Body of pancreas (tissue), 4 donors: ENCODE measurements at regions not wholly inside any gene's neighbourhood (a gene's known extent, or its start where the extent isn't known, plus 50 kb on each side); places are given as distances from the start of the nearest gene placed in this dataset.
"Not testable (repeated sequence)": the region's sequence is repeated elsewhere in the genome, so short reads cannot be mapped to it uniquely, and the experiment has no call there.

Experiments used
- ATAC-seq: fragments of 150-250 bp; one replicate; pipeline ENCODE4 v1.9.1; 2016
- DNase-seq, 4 donors: peaks; one replicate each; pipeline ENCODE4 v3.0.0-alpha.2; 2019
- H3K27ac ChIP-seq, 4 donors: fragments of 200-600 bp; sonication (generic); 1 replicate in 3 of 4; 2 replicates in 1 of 4; pipeline versions ENCODE4 v1.5.1 to v1.6.1; 2016 to 2019; ENCODE audit warnings: mild to moderate bottlenecking in 1 of 4, mixed read lengths in 1 of 4, moderate library complexity in 1 of 4
- H3K27me3 ChIP-seq, 2 donors: fragments of 200-600 bp; sonication (generic); one replicate each; pipeline ENCODE4 v1.6.0; 2016; ENCODE audit warnings: mild to moderate bottlenecking in 1 of 2
- H3K36me3 ChIP-seq, 2 donors: fragments of 200-600 bp; sonication (generic); replicated peaks in 1 of 2; 2 replicates each; pipeline ENCODE4 v1.5.1; 2016; ENCODE audit warnings: low read depth in 2 of 2; ENCODE audit not compliant: insufficient read depth in 1 of 2
- H3K4me1 ChIP-seq: fragments of 200-600 bp; sonication (generic); one replicate; pipeline ENCODE4 v1.6.0; 2016
- H3K4me3 ChIP-seq, 2 donors: fragments of 200-600 bp; sonication (generic); 1 replicate in 1 of 2; 2 replicates in 1 of 2; pipeline ENCODE4 v1.5.1; 2016 to 2019
- H3K9me3 ChIP-seq, 3 donors: fragments of 200-600 bp; sonication (generic); 1 replicate in 2 of 3; 2 replicates in 1 of 3; pipeline ENCODE4 v1.5.1; 2016
- POLR2A ChIP-seq, 3 donors: fragments of 450-650 bp; IDR thresholded peaks; one replicate each; pipeline ENCODE4 v1.6.1; 2016; ENCODE audit warnings: antibody characterized with exemption in 3 of 3, mild to moderate bottlenecking in 2 of 3
- WGBS, 2 donors: methylation state at CpG; one replicate each; pipeline ENCODE4 v1.1.5; 2017; 5-methylcytosine and 5-hydroxymethylcytosine counted together
- intact Hi-C: fragments of 100-400 bp; cut with DNase I; formaldehyde crosslinking; loops from one replicate; pipeline ENCODE4 v1.15.1; 2023
- TF ChIP-seq, protein P1 (sequence below), 7 experiments: fragments of 450-650 bp in 4 of 7; fragments of 200-600 bp in 3 of 7; sonication (generic) in 3 of 7; IDR thresholded peaks; one replicate each; pipeline ENCODE4 v1.5.1; 2016 to 2019; ENCODE audit warnings: antibody characterized with exemption in 7 of 7

DNA sequence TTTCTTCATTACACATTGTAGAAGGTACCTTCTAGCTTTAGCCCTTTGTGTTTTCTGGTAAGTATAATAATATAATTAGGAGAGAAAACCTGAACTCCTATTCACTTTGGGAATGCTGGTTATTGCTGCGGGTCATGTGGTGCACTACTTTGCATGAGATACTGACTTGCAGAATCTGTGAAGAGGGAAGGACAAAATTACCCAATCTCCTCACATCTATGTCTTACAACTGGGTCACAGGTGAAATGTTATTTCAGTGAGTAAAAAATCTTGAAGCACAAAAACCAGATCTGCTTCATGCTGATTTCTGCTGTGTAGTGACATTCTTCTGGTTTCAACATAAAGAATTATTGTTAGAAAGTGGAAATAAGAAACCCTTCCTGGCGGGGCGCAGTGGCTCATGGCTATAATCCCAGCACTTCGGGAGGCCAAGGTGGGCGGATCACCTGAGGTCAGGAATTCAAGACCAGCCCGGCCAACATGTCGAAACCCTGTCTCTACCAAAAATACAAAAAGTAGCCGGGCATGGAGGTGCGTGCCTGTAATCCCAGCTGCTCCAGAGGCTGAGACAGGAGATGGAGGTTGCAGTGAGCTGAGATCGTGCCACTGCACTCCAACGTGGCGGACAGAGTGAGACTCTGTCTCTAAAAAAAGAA is 211.0 kb upstream of the REG3G start:
- ATAC-seq = no peak
- Histone ChIP-seq H3K27me3 (no peaks in the 10 kb centered on the region), H3K36me3 (no peaks in the 10 kb centered on the region), H3K27ac (no peak overlapping the region), H3K9me3 (no peaks in the 10 kb centered on the region), H3K4me1 (no peaks in the 10 kb centered on the region), H3K4me3 (no peak overlapping the region)
- TF ChIP-seq, protein P1, sequence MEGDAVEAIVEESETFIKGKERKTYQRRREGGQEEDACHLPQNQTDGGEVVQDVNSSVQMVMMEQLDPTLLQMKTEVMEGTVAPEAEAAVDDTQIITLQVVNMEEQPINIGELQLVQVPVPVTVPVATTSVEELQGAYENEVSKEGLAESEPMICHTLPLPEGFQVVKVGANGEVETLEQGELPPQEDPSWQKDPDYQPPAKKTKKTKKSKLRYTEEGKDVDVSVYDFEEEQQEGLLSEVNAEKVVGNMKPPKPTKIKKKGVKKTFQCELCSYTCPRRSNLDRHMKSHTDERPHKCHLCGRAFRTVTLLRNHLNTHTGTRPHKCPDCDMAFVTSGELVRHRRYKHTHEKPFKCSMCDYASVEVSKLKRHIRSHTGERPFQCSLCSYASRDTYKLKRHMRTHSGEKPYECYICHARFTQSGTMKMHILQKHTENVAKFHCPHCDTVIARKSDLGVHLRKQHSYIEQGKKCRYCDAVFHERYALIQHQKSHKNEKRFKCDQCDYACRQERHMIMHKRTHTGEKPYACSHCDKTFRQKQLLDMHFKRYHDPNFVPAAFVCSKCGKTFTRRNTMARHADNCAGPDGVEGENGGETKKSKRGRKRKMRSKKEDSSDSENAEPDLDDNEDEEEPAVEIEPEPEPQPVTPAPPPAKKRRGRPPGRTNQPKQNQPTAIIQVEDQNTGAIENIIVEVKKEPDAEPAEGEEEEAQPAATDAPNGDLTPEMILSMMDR (IDR thresholded peaks at IDR 0.05) = no peak
- TF ChIP-seq POLR2A (IDR thresholded peaks at IDR 0.05) = no peak
- 76 to 86% methylated on average over 12 of the region's 12 CpGs for WGBS, 2 donors
- DNase-seq = no peak
- intact Hi-C loops = no loop called here

DNA sequence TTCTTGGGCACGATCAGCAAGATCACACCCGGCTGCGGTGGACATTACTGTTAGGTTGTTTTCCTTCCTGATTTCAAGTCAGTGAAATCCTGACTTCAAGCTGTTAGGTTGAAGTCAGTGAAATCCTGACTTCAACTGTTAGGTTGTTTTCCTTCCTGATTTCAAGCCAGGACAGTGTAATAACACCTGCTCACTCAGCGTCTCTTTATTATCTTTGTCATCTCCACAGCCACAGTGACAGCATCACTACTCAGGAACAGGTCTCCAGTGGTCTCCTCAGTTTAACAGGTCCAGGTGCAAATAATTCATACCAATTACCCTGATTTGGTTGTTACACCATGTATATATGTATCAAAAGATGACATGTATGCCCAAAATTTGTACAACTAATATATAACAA is 208.1 kb upstream of the REG3G start:
- Histone ChIP-seq H3K4me1 (no peaks in the 10 kb centered on the region), H3K4me3 (no peak overlapping the region), H3K27me3 (no peaks in the 10 kb centered on the region), H3K9me3 (no peaks in the 10 kb centered on the region), H3K27ac (no peak overlapping the region), H3K36me3 (no peaks in the 10 kb centered on the region)
- TF ChIP-seq, protein P1 (IDR thresholded peaks at IDR 0.05) = no peak
- TF ChIP-seq POLR2A (IDR thresholded peaks at IDR 0.05) = no peak
- 55 to 82% methylated on average over 4 of the region's 4 CpGs for WGBS, 2 donors
- intact Hi-C loops = no loop called here
- DNase-seq = no peak
- ATAC-seq = no peak

DNA sequence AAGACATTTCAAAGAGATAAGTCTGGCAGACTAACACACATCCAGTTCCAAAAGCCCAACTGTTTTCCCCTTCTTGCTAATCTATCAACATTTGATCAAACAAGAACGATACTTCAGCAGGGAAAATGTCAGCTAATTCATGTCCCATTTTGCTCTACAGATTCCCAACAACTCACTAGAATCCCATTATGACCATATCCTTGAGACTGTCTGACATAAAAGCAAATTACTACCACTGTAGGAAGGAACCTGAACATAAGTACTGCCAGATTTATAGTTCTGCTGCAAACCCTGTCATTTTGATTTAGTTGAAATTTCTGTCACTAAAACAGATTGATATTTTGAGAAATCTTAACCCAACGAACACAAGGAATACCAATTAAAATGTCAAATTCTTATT is 193.0 kb upstream of the REG3G start:
- DNase-seq = no peak
- no peaks in the 10 kb centered on the region for H3K36me3 ChIP-seq
- WGBS, 2 donors = 48 to 52% methylated on average over 2 of the region's 2 CpGs
- no peak overlapping the region for H3K27ac ChIP-seq
- no peak for ATAC-seq
- H3K27me3 ChIP-seq = no peaks in the 10 kb centered on the region
- no peaks in the 10 kb centered on the region for H3K4me1 ChIP-seq
- TF ChIP-seq POLR2A (IDR thresholded peaks at IDR 0.05) = no peak
- TF ChIP-seq, protein P1 (IDR thresholded peaks at IDR 0.05) = no peak
- intact Hi-C loops = no loop called here
- H3K9me3 ChIP-seq = no peaks in the 10 kb centered on the region
- no peak overlapping the region for H3K4me3 ChIP-seq

DNA sequence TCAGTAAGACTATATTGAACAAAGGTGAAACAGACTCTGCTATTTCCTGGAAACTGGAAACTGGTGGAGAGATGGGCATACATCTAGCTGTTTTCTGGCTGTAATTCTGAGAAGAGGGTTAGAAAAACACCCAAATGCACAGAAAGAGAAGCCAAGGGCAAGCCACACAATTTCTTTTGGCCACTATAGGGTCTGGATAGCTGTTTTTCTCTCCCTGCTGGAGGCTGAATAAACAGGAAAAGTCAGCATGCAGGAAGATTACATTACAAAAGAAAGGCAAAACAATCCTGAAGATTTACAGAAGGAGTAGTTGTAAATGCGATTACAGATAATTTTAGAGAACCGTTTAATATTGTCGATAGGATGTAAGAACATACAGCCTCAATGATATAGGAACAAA is 186.2 kb upstream of the REG3G start:
- Histone ChIP-seq H3K27ac (no peak overlapping the region), H3K4me1 (no peaks in the 10 kb centered on the region), H3K36me3 (no peaks in the 10 kb centered on the region), H3K9me3 (no peaks in the 10 kb centered on the region), H3K27me3 (no peaks in the 10 kb centered on the region), H3K4me3 (no peak overlapping the region)
- no peak for DNase-seq
- WGBS, 2 donors = 18 to 27% methylated on average over 3 of the region's 3 CpGs
- TF ChIP-seq POLR2A (IDR thresholded peaks at IDR 0.05) = no peak
- TF ChIP-seq, protein P1 (IDR thresholded peaks at IDR 0.05) = no peak
- no peak for ATAC-seq
- intact Hi-C loops = no loop called here

DNA sequence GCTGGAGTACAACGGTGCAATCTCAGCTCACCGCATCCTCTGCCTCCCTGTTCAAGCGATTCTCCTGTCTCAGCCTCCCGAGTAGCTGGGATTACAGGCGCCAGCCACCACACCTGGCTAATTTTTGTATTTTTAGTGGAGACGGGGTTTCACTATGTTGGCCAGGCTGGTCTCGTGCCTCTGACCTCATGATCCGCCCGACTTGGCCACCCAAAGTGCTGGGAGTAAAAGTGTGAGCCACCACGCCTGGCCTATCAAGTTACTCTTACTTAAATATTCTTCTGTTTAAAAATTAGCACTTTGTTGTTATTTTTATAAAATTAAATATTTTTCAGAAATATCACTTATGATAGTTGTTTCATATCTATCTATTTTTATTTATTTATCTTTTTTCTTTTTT is 185.2 kb upstream of the REG3G start:
- H3K4me3 ChIP-seq, ATAC-seq, H3K27ac ChIP-seq, H3K4me1 ChIP-seq, H3K9me3 ChIP-seq, H3K36me3 ChIP-seq, intact Hi-C loops, DNase-seq, H3K27me3 ChIP-seq: not testable (repeated sequence)
- WGBS, 2 donors = 87 to 91% methylated on average over 10 of the region's 10 CpGs
